H54 (cell line): ENCODE measurements at regions not wholly inside any gene's neighbourhood (a gene's known extent, or its start where the extent isn't known, plus 50 kb on each side); places are given as distances from the start of the nearest gene placed in this dataset.

Source experiments
- DNase-seq: peaks from one replicate; pipeline ENCODE4 v3.0.0; 2011; ENCODE audit warnings: low spot score, mixed read lengths; ENCODE audit not compliant: insufficient read length
- FAIRE-seq: peaks from 3 replicates; lab custom pipeline; 2011; peaks lifted over from hg19 to GRCh38; lab: Jason Lieb, UNC
- POLR2A ChIP-seq: IDR thresholded peaks from 2 replicates; pipeline ENCODE4 v1.6.1; 2011; ENCODE audit warnings: low read depth, mild to moderate bottlenecking, low read length

- no peak for DNase-seq
- FAIRE-seq, result no peak
- TF ChIP-seq POLR2A, result no peak
Measured at GRCh38 chr1:177789956-177790355, 179.9 kb downstream of the SEC16B start.

GRCh38 chr1:177786176-177786745 lies 183.6 kb downstream of the SEC16B start:
- no peak for FAIRE-seq

GRCh38 chr1:177784936-177785335 lies 184.9 kb downstream of the SEC16B start:
- no peak for FAIRE-seq
- no peak for TF ChIP-seq POLR2A
- DNase-seq, result no peak

More at GRCh38 chr1:177786176-177786745, 183.6 kb downstream of the SEC16B start:
- TF ChIP-seq POLR2A, result no peak
- DNase-seq, result no peak

- no peak for TF ChIP-seq POLR2A
- FAIRE-seq (no peak), DNase-seq (no peak)
Measured at GRCh38 chr1:177784409-177784808, 185.4 kb downstream of the SEC16B start.

GRCh38 chr1:177783051-177783450 lies 186.8 kb downstream of the SEC16B start:
- TF ChIP-seq POLR2A, result no peak
- FAIRE-seq (no peak), DNase-seq (no peak)

- TF ChIP-seq POLR2A, result no peak
- FAIRE-seq, result no peak
- DNase-seq, result peak; percentile 20
Measured at GRCh38 chr1:177780096-177780700, 189.7 kb downstream of the SEC16B start.

- FAIRE-seq, result no peak
- TF ChIP-seq POLR2A, result no peak
- DNase-seq, result no peak
Measured at GRCh38 chr1:177779166-177779965, 190.5 kb downstream of the SEC16B start.

- no peak for DNase-seq
- no peak for TF ChIP-seq POLR2A
- no peak for FAIRE-seq
Measured at GRCh38 chr1:177775924-177776323, 193.9 kb downstream of the SEC16B start.

- DNase-seq, result no peak
- FAIRE-seq, result no peak
- TF ChIP-seq POLR2A, result no peak
Measured at GRCh38 chr1:177772386-177772960, 197.4 kb downstream of the SEC16B start.

- DNase-seq (no peak), FAIRE-seq (no peak)
- no peak for TF ChIP-seq POLR2A
Measured at GRCh38 chr1:177771688-177772087, 198.2 kb downstream of the SEC16B start.

GRCh38 chr1:177770096-177770495 lies 199.8 kb downstream of the SEC16B start:
- no peak for FAIRE-seq
- no peak for DNase-seq
- TF ChIP-seq POLR2A, result no peak

GRCh38 chr1:177755851-177756560 lies 213.9 kb downstream of the SEC16B start:
- DNase-seq (no peak), FAIRE-seq (no peak)
- TF ChIP-seq POLR2A, result no peak

- DNase-seq (no peak), FAIRE-seq (no peak)
- TF ChIP-seq POLR2A, result no peak
Measured at GRCh38 chr1:177754603-177755002, 215.3 kb downstream of the SEC16B start.
